Astrocyte of the spinal cord (primary cell): ENCODE measurements at regions not wholly inside any gene's neighbourhood (a gene's known extent, or its start where the extent isn't known, plus 50 kb on each side); places are given as distances from the start of the nearest gene placed in this dataset.

Source experiments
- DNase-seq: peaks from one replicate; pipeline ENCODE4 v3.0.0; 2011; ENCODE audit warnings: low read depth, low spot score
- H3K4me3 ChIP-seq: 2 replicates; pipeline ENCODE4 v1.5.1; 2011; ENCODE audit warnings: low read depth, mild to moderate bottlenecking, low read length, moderate library complexity
- in situ Hi-C: cut with HindIII; loops from 2 replicates; pipeline ENCODE4 v1.10.0; 2017; ENCODE audit warnings: low sequenced_read_pairs
- TF ChIP-seq, protein P1 (sequence below): IDR thresholded peaks from 2 replicates; pipeline ENCODE4 v1.5.1; 2012; ENCODE audit warnings: low read depth, mild to moderate bottlenecking, low read length, inconsistent platforms

- no peak for DNase-seq
- in situ Hi-C loops = no loop called here
- H3K4me3 ChIP-seq = no peak overlapping the region
- TF ChIP-seq, protein P1, sequence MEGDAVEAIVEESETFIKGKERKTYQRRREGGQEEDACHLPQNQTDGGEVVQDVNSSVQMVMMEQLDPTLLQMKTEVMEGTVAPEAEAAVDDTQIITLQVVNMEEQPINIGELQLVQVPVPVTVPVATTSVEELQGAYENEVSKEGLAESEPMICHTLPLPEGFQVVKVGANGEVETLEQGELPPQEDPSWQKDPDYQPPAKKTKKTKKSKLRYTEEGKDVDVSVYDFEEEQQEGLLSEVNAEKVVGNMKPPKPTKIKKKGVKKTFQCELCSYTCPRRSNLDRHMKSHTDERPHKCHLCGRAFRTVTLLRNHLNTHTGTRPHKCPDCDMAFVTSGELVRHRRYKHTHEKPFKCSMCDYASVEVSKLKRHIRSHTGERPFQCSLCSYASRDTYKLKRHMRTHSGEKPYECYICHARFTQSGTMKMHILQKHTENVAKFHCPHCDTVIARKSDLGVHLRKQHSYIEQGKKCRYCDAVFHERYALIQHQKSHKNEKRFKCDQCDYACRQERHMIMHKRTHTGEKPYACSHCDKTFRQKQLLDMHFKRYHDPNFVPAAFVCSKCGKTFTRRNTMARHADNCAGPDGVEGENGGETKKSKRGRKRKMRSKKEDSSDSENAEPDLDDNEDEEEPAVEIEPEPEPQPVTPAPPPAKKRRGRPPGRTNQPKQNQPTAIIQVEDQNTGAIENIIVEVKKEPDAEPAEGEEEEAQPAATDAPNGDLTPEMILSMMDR = no peak
Measured at GRCh38 chr14:94686511-94687160, 74.4 kb downstream of the SERPINA3 start.

- TF ChIP-seq, protein P1 = no peak
- in situ Hi-C loops = no loop called here
- H3K4me3 ChIP-seq = no peak overlapping the region
- no peak for DNase-seq
Measured at GRCh38 chr14:94685681-94686485, 73.7 kb downstream of the SERPINA3 start.

GRCh38 chr14:94685166-94685581, 73.0 kb downstream of the SERPINA3 start:
- H3K4me3 ChIP-seq = no peak overlapping the region
- no peak for DNase-seq
- in situ Hi-C loops = no loop called here
- TF ChIP-seq, protein P1 = no peak

- in situ Hi-C loops = no loop called here
- TF ChIP-seq, protein P1 = no peak
- no peak for DNase-seq
- H3K4me3 ChIP-seq = no peak overlapping the region
Measured at GRCh38 chr14:94682736-94683135, 70.5 kb downstream of the SERPINA3 start.

DNA sequence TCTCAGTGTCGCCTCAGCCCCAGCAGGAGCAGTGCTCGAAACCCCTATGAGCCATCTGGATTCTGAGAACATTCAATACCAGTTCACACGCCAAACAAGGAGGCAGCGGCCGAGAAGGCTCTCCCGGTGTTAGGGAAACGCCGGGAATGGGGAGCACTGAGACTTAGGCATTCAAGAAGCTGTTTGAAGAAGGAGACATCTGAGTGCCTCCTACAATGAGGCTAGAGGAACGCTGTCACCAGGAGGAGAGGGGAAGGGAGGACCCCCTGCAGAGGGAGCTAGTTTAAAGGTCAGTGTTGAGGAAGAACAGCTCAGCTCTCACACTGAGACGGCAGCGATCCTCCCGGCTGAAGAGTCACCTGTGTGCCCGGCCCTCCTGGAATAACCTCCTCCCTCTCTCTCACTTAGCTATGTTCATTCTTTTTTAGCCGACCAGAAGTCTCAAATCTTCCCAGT, 69.9 kb downstream of the SERPINA3 start:
- in situ Hi-C loops = no loop called here
- peak; percentile 33 for DNase-seq
- no peak overlapping the region for H3K4me3 ChIP-seq
- TF ChIP-seq, protein P1 = no peak

GRCh38 chr14:94681300-94682060, 69.3 kb downstream of the SERPINA3 start:
- H3K4me3 ChIP-seq = no peak overlapping the region
- DNase-seq = peak; percentile 39
- TF ChIP-seq, protein P1 = peak; percentile 67
- in situ Hi-C loops = no loop called here
